DOHH2 (cell line): ENCODE measurements at regions not wholly inside any gene's neighbourhood (a gene's known extent, or its start where the extent isn't known, plus 50 kb on each side); places are given as distances from the start of the nearest gene placed in this dataset.

Source experiments
- H3F3A ChIP-seq: fragments of 200-600 bp; sonication (generic), shearing (Covaris generic); 2 replicates; pipeline ENCODE4 v1.6.0; 2016; ENCODE audit warnings: antibody characterized with exemption, mild to moderate bottlenecking; ENCODE audit not compliant: control insufficient read depth, insufficient read depth
- H3K27ac ChIP-seq: fragments of 200-600 bp; sonication (generic); 2 replicates; pipeline ENCODE4 v1.5.1; 2014; ENCODE audit warnings: low read depth, mild to moderate bottlenecking, low read length, moderate library complexity
- H3K27me3 ChIP-seq: fragments of 200-600 bp; sonication (generic); 2 replicates; pipeline ENCODE4 v1.6.1; 2014; ENCODE audit warnings: mild to moderate bottlenecking, low read length, mixed read lengths; ENCODE audit not compliant: control insufficient read depth
- H3K36me3 ChIP-seq: fragments of 200-600 bp; sonication (generic); 2 replicates; pipeline ENCODE4 v1.6.1; 2014; ENCODE audit warnings: mild to moderate bottlenecking, low read length, moderate library complexity, mixed read lengths; ENCODE audit not compliant: control insufficient read depth
- H3K4me1 ChIP-seq: fragments of 200-600 bp; sonication (generic); 2 replicates; pipeline ENCODE4 v1.6.1; 2014; ENCODE audit warnings: mild to moderate bottlenecking, low read length, mixed read lengths; ENCODE audit not compliant: control insufficient read depth
- H3K4me2 ChIP-seq: fragments of 200-600 bp; sonication (generic); 2 replicates; pipeline ENCODE4 v1.6.0; 2014; ENCODE audit warnings: mild to moderate bottlenecking, low read length, moderate library complexity
- H3K4me3 ChIP-seq: fragments of 200-600 bp; sonication (generic); 2 replicates; pipeline ENCODE4 v1.5.1; 2014; ENCODE audit warnings: mild to moderate bottlenecking, low read length, mixed read lengths
- H3K79me2 ChIP-seq: fragments of 200-600 bp; sonication (generic); 2 replicates; pipeline ENCODE4 v1.6.1; 2014; ENCODE audit warnings: mild to moderate bottlenecking, low read length, mixed read lengths; ENCODE audit not compliant: control insufficient read depth
- H3K9me2 ChIP-seq: fragments of 200-600 bp; sonication (generic); replicated peaks from 2 replicates; pipeline ENCODE4 v1.6.1; 2014; ENCODE audit warnings: mild to moderate bottlenecking, low read length, mixed read lengths; ENCODE audit not compliant: control insufficient read depth
- H3K9me3 ChIP-seq: fragments of 200-600 bp; sonication (generic); 2 replicates; pipeline ENCODE4 v1.6.1; 2014; ENCODE audit warnings: antibody characterized with exemption, low read length, mixed read lengths; ENCODE audit not compliant: control insufficient read depth, insufficient read depth
- H4K20me1 ChIP-seq: fragments of 200-600 bp; sonication (generic); 2 replicates; pipeline ENCODE4 v1.6.0; 2014; ENCODE audit warnings: low read depth, mild to moderate bottlenecking, antibody characterized with exemption, low read length, moderate library complexity; ENCODE audit not compliant: control insufficient read depth, insufficient read depth
- CTCF ChIP-seq: fragments of 200-600 bp; sonication (generic); IDR thresholded peaks from one replicate; pipeline ENCODE4 v1.5.1; 2014; ENCODE audit warnings: antibody characterized with exemption, mild to moderate bottlenecking, low read depth, low read length; ENCODE audit not compliant: poor library complexity, severe bottlenecking
- EZH2phosphoT487 ChIP-seq: fragments of 200-600 bp; sonication (generic); IDR thresholded peaks from 2 replicates; pipeline ENCODE4 v1.6.1; 2017; ENCODE audit warnings: borderline replicate concordance, mild to moderate bottlenecking, antibody characterized with exemption, low read length, moderate library complexity, mixed read lengths

- Histone ChIP-seq H3K27me3 (peaks cover 50% of the 10 kb centered on the region), H3K9me2 (no peaks in the 10 kb centered on the region), H3K79me2 (no peaks in the 10 kb centered on the region), H4K20me1 (no peaks in the 10 kb centered on the region), H3F3A (no peaks in the 10 kb centered on the region), H3K4me1 (peaks cover 10% of the 10 kb centered on the region), H3K4me3 (no peak overlapping the region), H3K27ac (no peak overlapping the region), H3K4me2 (no peak overlapping the region), H3K9me3 (peaks cover 5% of the 10 kb centered on the region; the same call in 1 of the 2 replicates), H3K36me3 (no peaks in the 10 kb centered on the region; the same call in 1 of the 2 replicates)
- no peak for TF ChIP-seq CTCF
- no peak for TF ChIP-seq EZH2phosphoT487
Observed at GRCh38 chr7:35553519-35553918, 141.4 kb downstream of the HERPUD2 start.

GRCh38 chr7:35552691-35553090 is 142.2 kb downstream of the HERPUD2 start:
- Histone ChIP-seq H3F3A (no peaks in the 10 kb centered on the region), H3K4me2 (no peak overlapping the region), H3K9me2 (no peaks in the 10 kb centered on the region), H3K4me3 (no peak overlapping the region), H3K27ac (no peak overlapping the region), H4K20me1 (no peaks in the 10 kb centered on the region), H3K27me3 (peaks cover 51% of the 10 kb centered on the region), H3K4me1 (peaks cover 8% of the 10 kb centered on the region), H3K36me3 (no peaks in the 10 kb centered on the region; the same call in 1 of the 2 replicates), H3K9me3 (peaks cover 3% of the 10 kb centered on the region; the same call in 1 of the 2 replicates), H3K79me2 (no peaks in the 10 kb centered on the region)
- TF ChIP-seq EZH2phosphoT487 = no peak
- no peak for TF ChIP-seq CTCF

- Histone ChIP-seq H4K20me1 (no peaks in the 10 kb centered on the region), H3K9me3 (no peaks in the 10 kb centered on the region), H3K9me2 (no peaks in the 10 kb centered on the region), H3F3A (no peaks in the 10 kb centered on the region), H3K27me3 (peaks cover 55% of the 10 kb centered on the region), H3K4me1 (no peaks in the 10 kb centered on the region), H3K4me2 (no peak overlapping the region), H3K79me2 (no peaks in the 10 kb centered on the region), H3K27ac (no peak overlapping the region), H3K4me3 (no peak overlapping the region), H3K36me3 (no peaks in the 10 kb centered on the region)
- no peak for TF ChIP-seq EZH2phosphoT487
- TF ChIP-seq CTCF = no peak
Observed at GRCh38 chr7:35551321-35552081, 143.4 kb downstream of the HERPUD2 start.
